ENCODE measurements at regions not wholly inside any gene's neighbourhood (a gene's known extent, or its start where the extent isn't known, plus 50 kb on each side); places are given as distances from the start of the nearest gene placed in this dataset.

DNA sequence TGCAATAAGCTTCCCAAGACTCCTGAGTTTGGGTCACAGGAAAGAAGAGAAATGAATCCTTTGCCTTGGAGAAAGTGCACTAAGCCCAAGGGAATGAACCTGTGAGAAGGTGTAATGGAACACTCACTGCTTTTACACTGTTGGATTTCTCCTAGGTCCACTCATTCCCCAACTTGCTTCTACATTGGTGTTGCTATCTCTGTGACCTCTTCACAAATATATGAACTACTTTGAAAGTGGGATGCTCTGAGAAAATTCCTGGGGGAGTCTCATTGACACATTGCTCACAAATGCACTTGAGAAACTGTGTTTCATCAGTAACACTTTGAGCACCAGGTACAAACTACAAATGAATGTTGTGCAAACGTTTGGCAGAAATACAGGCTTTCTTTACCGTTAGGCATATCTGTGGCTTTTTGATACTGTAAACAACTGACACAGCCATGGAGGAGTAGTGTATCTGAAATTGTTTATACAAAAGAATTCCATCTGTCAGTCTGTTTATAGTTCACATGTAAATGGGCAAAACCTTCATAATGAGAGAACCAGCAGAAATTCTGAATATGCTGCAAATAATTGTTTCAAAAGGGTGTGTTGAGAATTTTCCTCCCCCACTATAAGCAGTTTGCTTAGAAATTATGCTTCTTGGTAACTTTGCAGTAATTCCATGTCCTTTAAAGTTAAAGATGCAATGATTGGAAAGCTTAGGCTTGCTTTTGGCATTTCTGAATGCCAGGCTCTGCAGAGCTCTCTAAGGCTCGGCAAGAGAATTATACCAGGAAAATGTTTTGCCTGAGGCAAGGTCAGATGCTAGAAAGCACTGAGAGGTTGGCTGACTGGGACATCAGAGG lies 348.5 kb upstream of the DDHD1 start:
- DNase-seq: no peak

- DNase-seq: no peak
These were observed 347.1 kb upstream of the DDHD1 start for GRCh38 chr14:53500191-53500590.

DNA sequence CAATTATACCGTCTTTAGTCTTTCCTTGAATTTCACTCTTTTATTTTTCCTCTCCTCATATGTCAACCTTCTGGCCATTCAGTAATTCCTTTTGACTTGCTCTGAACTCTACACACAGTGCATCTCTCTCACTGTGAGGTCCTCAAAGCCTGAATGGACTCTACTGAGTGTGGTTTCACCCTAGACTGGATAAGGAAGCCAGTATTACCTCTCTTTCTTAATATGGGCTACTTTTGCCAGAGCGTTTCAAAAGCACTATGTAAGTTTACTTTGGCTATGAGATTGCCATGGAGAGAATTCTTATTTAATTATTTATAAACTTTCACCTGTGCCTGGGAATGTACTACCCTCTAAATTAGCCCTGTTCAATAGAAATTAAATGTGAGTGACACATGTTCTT lies 343.5 kb upstream of the DDHD1 start:
- DNase-seq: no peak

- no peak for DNase-seq
These were observed 342.8 kb upstream of the DDHD1 start for GRCh38 chr14:53495846-53496343.

GRCh38 chr14:53494587-53494986 lies 341.5 kb upstream of the DDHD1 start:
- DNase-seq: no peak

DNA sequence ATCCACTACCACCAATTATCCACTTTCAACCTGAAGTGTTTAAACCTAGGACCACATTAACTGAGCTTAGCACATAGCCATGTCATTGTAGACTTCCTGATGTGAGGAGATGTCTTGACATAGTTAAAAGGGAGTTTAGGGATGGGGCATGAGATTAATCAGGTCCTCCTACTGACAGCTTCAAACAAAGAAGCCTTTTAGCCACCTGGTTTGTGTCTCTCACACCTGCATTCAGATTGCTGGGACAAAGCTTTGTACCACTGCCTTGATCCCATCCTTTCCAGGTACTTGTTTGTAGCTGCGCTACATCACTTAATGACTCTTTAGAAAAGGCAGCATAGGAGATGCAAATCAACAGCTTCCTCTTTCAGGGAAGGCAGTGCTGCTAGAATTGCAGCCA lies 340.7 kb upstream of the DDHD1 start:
- DNase-seq: no peak

GRCh38 chr14:53493320-53493719 lies 340.2 kb upstream of the DDHD1 start:
- DNase-seq: no peak

- no peak for DNase-seq
These were observed 338.8 kb upstream of the DDHD1 start for GRCh38 chr14:53491884-53492277.

- DNase-seq: no peak
These were observed 338.2 kb upstream of the DDHD1 start for GRCh38 chr14:53491256-53491883.

- DNase-seq: no peak
These were observed 325.1 kb upstream of the DDHD1 start for GRCh38 chr14:53478174-53478573.

GRCh38 chr14:53473480-53473879 lies 320.4 kb upstream of the DDHD1 start:
- DNase-seq: no peak

- DNase-seq: no peak
These were observed 319.2 kb upstream of the DDHD1 start for GRCh38 chr14:53472306-53472705.

DNA sequence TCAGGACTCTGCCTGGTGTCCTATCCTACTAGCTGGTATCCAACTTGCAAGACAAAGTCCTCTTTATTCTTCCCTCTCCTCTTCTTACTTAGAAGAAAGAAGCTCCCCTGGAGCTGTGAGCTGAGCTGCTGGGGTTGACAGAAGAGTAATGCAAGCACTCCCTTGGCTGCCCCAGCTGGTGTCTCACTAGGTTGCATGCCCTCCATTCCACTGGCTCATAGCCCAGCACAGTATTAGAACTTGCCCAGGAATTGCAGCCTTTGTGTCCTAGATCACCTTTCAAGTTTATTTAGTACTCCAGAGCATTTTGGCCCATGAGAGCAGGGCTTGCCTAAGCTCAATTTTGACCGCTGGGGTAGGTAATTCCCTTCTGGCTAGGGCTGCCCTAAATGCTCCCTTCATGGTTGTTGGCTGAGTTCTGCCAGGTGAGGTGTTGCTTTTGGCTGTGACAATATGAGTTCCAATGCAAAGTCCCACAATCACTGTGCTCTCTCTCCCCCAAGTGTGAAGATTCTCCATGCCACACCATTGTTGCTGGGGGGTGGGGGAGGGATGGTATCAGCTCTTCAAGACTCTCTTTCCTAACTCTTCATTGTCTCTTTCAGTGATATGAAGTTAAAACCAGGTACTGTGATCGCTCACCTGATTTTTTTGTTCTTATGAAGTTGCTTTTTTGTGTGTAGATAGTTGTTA lies 317.4 kb upstream of the DDHD1 start:
- DNase-seq: no peak

GRCh38 chr14:53468876-53469275 lies 315.8 kb upstream of the DDHD1 start:
- DNase-seq: no peak

DNA sequence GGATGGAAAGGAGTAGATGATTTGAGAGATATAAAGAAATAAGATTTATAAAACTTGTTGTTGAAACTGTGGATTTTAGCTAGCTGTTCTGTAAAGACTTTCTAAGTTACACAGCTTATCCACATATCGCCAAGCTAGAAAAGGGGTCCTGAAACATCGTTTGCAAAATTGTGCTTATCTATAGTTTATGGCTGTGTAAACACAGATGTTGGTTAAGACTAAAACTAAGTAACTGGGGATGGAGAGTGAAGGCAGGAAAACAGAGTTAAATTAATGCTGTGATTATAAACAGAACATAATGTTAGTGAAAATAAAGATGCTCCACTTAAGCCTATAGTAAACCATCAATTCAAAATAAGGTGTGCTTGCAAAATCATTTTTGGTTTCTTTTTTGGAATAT lies 311.3 kb upstream of the DDHD1 start:
- DNase-seq: no peak

DNA sequence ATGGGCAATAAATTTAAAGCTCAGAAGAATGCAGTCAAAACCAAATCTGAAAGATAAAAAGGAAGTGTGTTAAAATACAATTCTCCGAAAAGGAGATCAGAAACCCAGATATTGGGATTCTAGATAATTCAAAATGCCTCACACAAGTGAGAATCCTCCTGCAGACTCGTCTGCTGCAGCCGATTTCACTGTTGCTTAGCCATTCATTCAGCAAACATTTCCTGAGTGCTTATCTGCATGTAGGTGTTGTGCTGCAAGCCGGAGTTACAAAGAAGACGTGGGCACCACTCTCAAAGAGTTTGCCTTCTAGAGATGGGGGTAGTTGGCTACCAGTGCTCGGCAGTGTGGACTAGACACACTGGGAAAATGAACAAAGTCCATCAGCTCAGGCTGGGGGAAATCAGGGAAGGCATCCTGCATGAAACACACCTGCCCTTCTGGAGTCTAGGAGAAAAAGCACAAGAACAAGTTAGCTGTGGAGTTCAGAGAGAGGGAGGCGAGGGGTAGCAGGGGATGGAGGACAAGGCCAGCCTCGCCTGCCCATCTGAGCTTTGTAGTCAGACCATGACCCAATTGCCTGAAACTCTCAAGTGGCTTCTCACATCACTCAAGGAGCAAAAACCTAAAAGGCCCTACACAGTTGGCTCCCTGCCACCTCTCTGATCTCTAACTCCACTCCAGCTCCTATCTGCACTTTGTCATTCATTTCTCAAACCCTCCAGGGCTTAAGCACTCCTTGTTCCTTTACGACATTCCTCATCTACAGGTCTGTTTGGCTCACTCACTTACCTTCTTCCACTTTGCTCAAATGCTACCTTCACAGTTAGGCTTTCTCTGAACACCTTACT lies 310.0 kb upstream of the DDHD1 start:
- no peak for DNase-seq

GRCh38 chr14:53461858-53462257 lies 308.7 kb upstream of the DDHD1 start:
- no peak for DNase-seq

GRCh38 chr14:53460544-53460943 lies 307.4 kb upstream of the DDHD1 start:
- DNase-seq: no peak

GRCh38 chr14:53458368-53458814 lies 305.3 kb upstream of the DDHD1 start:
- DNase-seq: no peak

- no peak for DNase-seq
These were observed 303.8 kb upstream of the DDHD1 start for GRCh38 chr14:53456931-53457330.

DNA sequence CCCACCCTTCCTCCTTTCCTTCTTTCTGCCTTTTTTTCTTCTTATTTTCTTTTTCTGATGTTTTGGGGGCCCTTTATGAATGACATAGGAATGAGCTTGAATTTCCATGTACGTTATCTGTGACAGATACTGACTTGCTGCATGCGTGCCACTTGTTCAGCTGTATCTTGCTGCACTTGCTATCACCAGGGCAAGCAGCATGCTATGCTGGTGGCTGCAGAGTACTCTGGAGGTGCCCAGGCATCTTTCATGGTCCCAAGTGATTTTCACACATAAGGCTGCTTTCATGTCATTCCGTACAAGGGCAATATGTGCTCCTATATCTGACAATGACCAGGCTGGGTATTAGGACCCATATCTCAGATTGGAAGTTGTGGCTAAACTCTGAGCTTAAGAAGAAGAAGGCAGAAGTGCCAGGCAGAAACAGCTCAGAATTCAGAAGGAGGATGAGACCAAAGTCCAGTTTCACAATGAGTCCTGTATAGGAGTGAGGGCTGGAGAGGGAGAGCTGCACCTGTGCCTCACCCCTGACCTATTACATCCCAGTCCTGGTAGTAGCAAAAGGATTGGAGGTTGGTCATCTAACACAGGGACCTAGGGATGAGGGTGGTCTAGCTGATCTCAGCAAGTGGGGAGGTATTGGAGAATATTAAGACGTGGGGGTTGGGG lies 299.0 kb upstream of the DDHD1 start:
- no peak for DNase-seq

- DNase-seq: peak; percentile 89
These were observed 297.7 kb upstream of the DDHD1 start for GRCh38 chr14:53450871-53451270.

All from NCI-H1092 treated with DMSO at 0.1 percent for 48 hours (cell line).